PC-9 (cell line): ENCODE measurements at regions not wholly inside any gene's neighbourhood (a gene's known extent, or its start where the extent isn't known, plus 50 kb on each side); places are given as distances from the start of the nearest gene placed in this dataset.

ENCODE experiments used
- BruUV-seq: library from RNA; stranded (reverse); fragments of 400-500 nt; replicated peaks from 2 replicates; lab custom pipeline; 2021; lab: Mats Ljungman, UMichigan
- CTCF ChIA-PET: fragments of 300-600 bp; sonication (Branson Sonifier 250); formaldehyde crosslinking; loops from one replicate; lab custom pipeline; 2022; ENCODE audit warnings: antibody characterized with exemption; lab: Charles Lee
- POLR2A ChIA-PET: fragments of 300-600 bp; sonication (Branson Sonifier 250); formaldehyde crosslinking; loops from one replicate; lab custom pipeline; 2022; ENCODE audit warnings: antibody characterized with exemption; ENCODE audit not compliant: unreplicated experiment; lab: Charles Lee
- DNase-seq, 2 experiments: peaks; one replicate each; pipeline versions ENCODE4 v3.0.0 to v3.0.0-alpha.2; 2015 to 2022; ENCODE audit warnings: mixed read lengths in 1 of 2
- H2AFZ ChIP-seq: fragments of 200-600 bp; sonication (generic); 2 replicates; pipeline ENCODE4 v1.8.1; 2017; ENCODE audit warnings: antibody characterized with exemption
- H3F3A ChIP-seq: fragments of 200-600 bp; sonication (generic); 2 replicates; pipeline ENCODE4 v1.8.1; 2017; ENCODE audit warnings: antibody characterized with exemption, mild to moderate bottlenecking, low read depth; ENCODE audit not compliant: insufficient read depth
- H3K27ac ChIP-seq: fragments of 200-600 bp; sonication (generic); 2 replicates; pipeline ENCODE4 v1.6.1; 2016; ENCODE audit warnings: mixed run types
- H3K27me3 ChIP-seq: fragments of 200-600 bp; sonication (generic); 2 replicates; pipeline ENCODE4 v1.6.1; 2016; ENCODE audit warnings: low read depth, mixed run types; ENCODE audit not compliant: insufficient read depth
- H3K36me3 ChIP-seq: fragments of 200-600 bp; sonication (generic); 2 replicates; pipeline ENCODE4 v1.6.1; 2016; ENCODE audit warnings: low read depth, mixed run types
- H3K4me1 ChIP-seq: fragments of 200-600 bp; sonication (generic); replicated peaks from 2 replicates; pipeline ENCODE4 v1.6.1; 2016; ENCODE audit warnings: mixed run types; ENCODE audit not compliant: insufficient read depth
- H3K4me2 ChIP-seq: fragments of 200-600 bp; sonication (generic); 2 replicates; pipeline ENCODE4 v1.6.1; 2017; ENCODE audit warnings: mixed run types
- H3K4me3 ChIP-seq: fragments of 200-600 bp; sonication (generic); 2 replicates; pipeline ENCODE4 v1.6.1; 2016; ENCODE audit warnings: mixed run types
- H3K79me2 ChIP-seq: fragments of 200-600 bp; sonication (generic); 2 replicates; pipeline ENCODE4 v1.6.1; 2017; ENCODE audit warnings: low read depth, mixed run types
- H3K9me2 ChIP-seq: fragments of 200-600 bp; sonication (generic); 2 replicates; pipeline ENCODE4 v1.8.1; 2017; ENCODE audit warnings: mild to moderate bottlenecking; ENCODE audit not compliant: insufficient read depth
- H3K9me3 ChIP-seq: fragments of 200-600 bp; sonication (generic); 2 replicates; pipeline ENCODE4 v1.8.1; 2016; ENCODE audit warnings: low read depth; ENCODE audit not compliant: insufficient read depth
- H4K20me1 ChIP-seq: fragments of 200-600 bp; sonication (generic); 2 replicates; pipeline ENCODE4 v1.8.1; 2017; ENCODE audit not compliant: insufficient read depth
- EZH2 ChIP-seq: fragments of 200-600 bp; sonication (generic); IDR thresholded peaks from 2 replicates; pipeline ENCODE4 v1.8.0; 2017; ENCODE audit warnings: antibody characterized with exemption, low read depth
- intact Hi-C: fragments of 100-400 bp; cut with micrococcal nuclease; formaldehyde crosslinking; loops from one replicate; pipeline ENCODE4 v1.10.0; 2022; ENCODE audit not compliant: unreplicated experiment
- TF ChIP-seq, protein P1 (sequence below): fragments of 200-600 bp; sonication (generic); conservative IDR thresholded peaks from 2 replicates; pipeline ENCODE4 v1.6.1; 2017; ENCODE audit warnings: mixed run types, antibody characterized with exemption, mild to moderate bottlenecking, moderate library complexity

DNA sequence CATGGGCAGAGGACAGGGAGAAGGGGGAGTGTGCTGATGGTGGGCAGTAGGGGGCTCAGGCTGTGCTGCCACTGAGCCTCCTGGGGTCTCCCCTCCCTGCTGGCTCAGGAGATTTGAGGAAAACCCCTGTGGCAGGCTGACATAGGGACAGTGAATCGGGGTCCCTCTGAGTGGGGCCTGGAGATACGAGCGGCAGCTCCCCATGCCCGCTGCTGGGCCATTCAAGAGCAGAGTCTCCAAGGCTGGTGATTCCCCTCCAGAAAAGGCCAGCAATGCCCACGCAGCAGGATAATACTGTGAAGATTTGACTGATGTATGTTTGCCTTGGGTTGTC lies 288.7 kb upstream of the SFSWAP start:
- Histone ChIP-seq H3K4me3 (no peak overlapping the region), H3F3A (no peaks in the 10 kb centered on the region), H3K79me2 (no peaks in the 10 kb centered on the region), H3K27ac (no peak overlapping the region), H3K9me2 (no peaks in the 10 kb centered on the region), H3K36me3 (no peaks in the 10 kb centered on the region), H4K20me1 (no peaks in the 10 kb centered on the region), H3K4me1 (no peaks in the 10 kb centered on the region), H2AFZ (no peak overlapping the region), H3K9me3 (no peaks in the 10 kb centered on the region), H3K4me2 (no peak overlapping the region), H3K27me3 (peaks cover 72% of the 10 kb centered on the region)
- TF ChIP-seq, protein P1, sequence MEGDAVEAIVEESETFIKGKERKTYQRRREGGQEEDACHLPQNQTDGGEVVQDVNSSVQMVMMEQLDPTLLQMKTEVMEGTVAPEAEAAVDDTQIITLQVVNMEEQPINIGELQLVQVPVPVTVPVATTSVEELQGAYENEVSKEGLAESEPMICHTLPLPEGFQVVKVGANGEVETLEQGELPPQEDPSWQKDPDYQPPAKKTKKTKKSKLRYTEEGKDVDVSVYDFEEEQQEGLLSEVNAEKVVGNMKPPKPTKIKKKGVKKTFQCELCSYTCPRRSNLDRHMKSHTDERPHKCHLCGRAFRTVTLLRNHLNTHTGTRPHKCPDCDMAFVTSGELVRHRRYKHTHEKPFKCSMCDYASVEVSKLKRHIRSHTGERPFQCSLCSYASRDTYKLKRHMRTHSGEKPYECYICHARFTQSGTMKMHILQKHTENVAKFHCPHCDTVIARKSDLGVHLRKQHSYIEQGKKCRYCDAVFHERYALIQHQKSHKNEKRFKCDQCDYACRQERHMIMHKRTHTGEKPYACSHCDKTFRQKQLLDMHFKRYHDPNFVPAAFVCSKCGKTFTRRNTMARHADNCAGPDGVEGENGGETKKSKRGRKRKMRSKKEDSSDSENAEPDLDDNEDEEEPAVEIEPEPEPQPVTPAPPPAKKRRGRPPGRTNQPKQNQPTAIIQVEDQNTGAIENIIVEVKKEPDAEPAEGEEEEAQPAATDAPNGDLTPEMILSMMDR = no peak
- no peak for TF ChIP-seq EZH2
- BruUV-seq = no TSS peak
- intact Hi-C loops = no loop called here
- POLR2A ChIA-PET = no interaction called here
- CTCF ChIA-PET = no interaction called here
- no peak for DNase-seq

DNA sequence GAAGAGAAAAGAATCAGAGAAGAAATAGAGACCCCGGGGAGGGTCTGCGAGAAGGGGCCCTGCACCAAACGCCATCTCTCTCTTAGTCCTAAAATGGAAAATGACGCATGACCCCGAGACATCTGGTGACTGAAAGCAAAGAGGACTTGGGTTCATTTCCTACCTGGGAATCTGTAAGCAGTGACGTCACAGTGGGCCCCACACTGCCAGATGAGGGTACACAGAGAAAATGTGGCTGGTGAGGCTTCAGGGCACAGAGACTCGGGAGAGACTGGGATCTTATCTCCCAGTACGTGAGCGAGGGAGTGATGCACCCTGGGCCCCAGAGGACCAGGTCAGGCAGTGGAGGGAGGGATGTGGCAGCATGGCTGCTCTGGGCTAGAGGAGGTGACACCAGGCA lies 288.1 kb upstream of the SFSWAP start:
- POLR2A ChIA-PET = no interaction called here
- no TSS peak for BruUV-seq

DNA sequence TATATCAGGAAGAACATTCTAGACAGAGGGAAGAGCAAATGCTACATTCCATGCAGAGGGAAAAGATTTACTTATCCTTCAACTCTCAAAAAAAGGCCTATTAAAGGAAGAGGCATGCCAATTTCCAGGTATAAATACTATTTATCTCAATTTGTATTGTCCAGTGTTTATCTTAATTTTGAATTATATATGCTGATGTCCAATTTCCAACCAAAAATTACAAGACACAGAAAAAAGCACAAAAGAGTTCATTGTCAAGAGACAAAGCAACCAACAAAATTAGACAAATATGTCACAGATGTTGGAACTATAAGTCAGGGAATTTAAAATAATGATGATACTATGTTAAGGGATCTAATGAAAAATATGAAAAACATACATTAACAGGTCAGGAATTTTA lies 286.6 kb upstream of the SFSWAP start:
- POLR2A ChIA-PET = no interaction called here
- TF ChIP-seq EZH2 = no peak
- TF ChIP-seq, protein P1 = no peak
- Histone ChIP-seq H3F3A (no peaks in the 10 kb centered on the region), H3K4me2 (no peak overlapping the region), H3K27ac (no peak overlapping the region), H3K9me2 (no peaks in the 10 kb centered on the region), H3K36me3 (no peaks in the 10 kb centered on the region), H2AFZ (no peak overlapping the region), H4K20me1 (no peaks in the 10 kb centered on the region; the same call in 1 of the 2 replicates), H3K27me3 (peaks cover 66% of the 10 kb centered on the region), H3K9me3 (no peaks in the 10 kb centered on the region), H3K4me1 (no peaks in the 10 kb centered on the region), H3K79me2 (no peaks in the 10 kb centered on the region), H3K4me3 (no peak overlapping the region)
- no TSS peak for BruUV-seq
- CTCF ChIA-PET = no interaction called here
- no peak for DNase-seq
- intact Hi-C loops = no loop called here

More for the DNA sequence above, 288.1 kb upstream of the SFSWAP start:
- no peak for DNase-seq
- no peaks in the 10 kb centered on the region for H3K9me2 ChIP-seq
- H3K27me3 ChIP-seq = peaks cover 72% of the 10 kb centered on the region
- H3K4me3 ChIP-seq = no peak overlapping the region
- intact Hi-C loops = no loop called here
- H3K36me3 ChIP-seq = no peaks in the 10 kb centered on the region
- no peaks in the 10 kb centered on the region for H3K4me1 ChIP-seq
- TF ChIP-seq EZH2 = no peak
- TF ChIP-seq, protein P1 = no peak
- CTCF ChIA-PET = no interaction called here
- no peaks in the 10 kb centered on the region for H4K20me1 ChIP-seq
- no peaks in the 10 kb centered on the region for H3F3A ChIP-seq
- H3K79me2 ChIP-seq = no peaks in the 10 kb centered on the region
- no peak overlapping the region for H2AFZ ChIP-seq
- H3K27ac ChIP-seq = no peak overlapping the region
- H3K4me2 ChIP-seq = no peak overlapping the region
- H3K9me3 ChIP-seq = no peaks in the 10 kb centered on the region
